Activated naive CD4-positive, alpha-beta T cell treated with anti-CD3 and anti-CD28 coated beads, Interleukin-2, amount 50 U/mL, for 24 hours (primary cell): ENCODE measurements at regions not wholly inside any gene's neighbourhood (a gene's known extent, or its start where the extent isn't known, plus 50 kb on each side); places are given as distances from the start of the nearest gene placed in this dataset.

Experiments used
- H3K27ac Mint-ChIP-seq: one replicate; pipeline ENCODE4 v1.8.0; 2021; ENCODE audit warnings: mild to moderate bottlenecking, mixed read lengths
- H3K27me3 Mint-ChIP-seq: one replicate; pipeline ENCODE4 v1.8.0; 2021; ENCODE audit warnings: mixed read lengths
- H3K36me3 Mint-ChIP-seq: one replicate; pipeline ENCODE4 v1.8.0; 2021; ENCODE audit warnings: mixed read lengths
- H3K4me1 Mint-ChIP-seq: one replicate; pipeline ENCODE4 v1.8.0; 2021; ENCODE audit warnings: mixed read lengths
- H3K4me3 Mint-ChIP-seq: one replicate; pipeline ENCODE4 v1.8.0; 2021; ENCODE audit warnings: mild to moderate bottlenecking, mixed read lengths
- H3K9me3 Mint-ChIP-seq: one replicate; pipeline ENCODE4 v1.8.0; 2021; ENCODE audit warnings: mixed read lengths

DNA sequence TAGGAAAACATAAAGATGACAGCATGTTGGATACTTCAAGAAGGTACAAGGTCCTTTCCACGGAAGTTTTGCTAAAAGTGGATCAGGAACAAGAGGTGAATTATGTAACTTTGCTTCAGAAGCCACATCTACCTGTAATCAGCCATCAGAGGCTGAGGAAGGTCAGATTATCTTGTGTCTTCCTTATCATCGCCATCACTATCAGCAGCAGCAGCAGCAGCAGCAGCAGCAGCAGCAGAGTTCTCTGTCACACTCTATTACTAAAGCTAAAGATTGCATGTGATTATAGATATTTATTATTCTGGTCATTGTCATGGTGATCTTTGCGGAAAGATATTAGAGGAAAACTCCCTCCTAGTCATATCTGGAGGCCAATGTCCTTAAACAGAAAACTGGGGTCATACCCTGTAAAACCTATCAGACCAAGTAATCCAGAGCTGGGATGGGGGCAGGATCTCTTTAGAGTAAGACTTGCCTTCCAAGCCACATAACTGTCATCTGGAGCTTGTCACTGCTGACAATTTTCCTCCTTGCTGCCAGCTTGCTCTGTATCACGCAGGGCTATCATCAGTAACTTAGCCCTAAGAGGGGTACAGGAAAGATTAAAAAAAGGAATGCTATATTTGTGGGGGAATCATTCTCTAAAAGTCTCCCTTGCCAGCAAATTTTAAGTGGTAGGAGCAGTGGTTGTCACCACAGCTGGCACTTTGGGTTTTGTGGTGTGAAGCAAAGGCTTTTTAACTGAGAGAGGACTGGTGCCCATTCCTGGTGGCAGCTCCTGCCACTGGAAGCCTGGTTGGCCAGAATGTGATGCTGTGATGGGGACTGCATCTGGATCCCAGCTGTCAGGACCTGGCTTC, 130.9 kb upstream of the RASGRP1 start:
- Mint-ChIP-seq H3K9me3 (no peaks in the 10 kb centered on the region), H3K36me3 (no peaks in the 10 kb centered on the region), H3K27me3 (no peaks in the 10 kb centered on the region), H3K27ac (no peak overlapping the region), H3K4me3 (no peak overlapping the region), H3K4me1 (peaks cover 60% of the 10 kb centered on the region)

DNA sequence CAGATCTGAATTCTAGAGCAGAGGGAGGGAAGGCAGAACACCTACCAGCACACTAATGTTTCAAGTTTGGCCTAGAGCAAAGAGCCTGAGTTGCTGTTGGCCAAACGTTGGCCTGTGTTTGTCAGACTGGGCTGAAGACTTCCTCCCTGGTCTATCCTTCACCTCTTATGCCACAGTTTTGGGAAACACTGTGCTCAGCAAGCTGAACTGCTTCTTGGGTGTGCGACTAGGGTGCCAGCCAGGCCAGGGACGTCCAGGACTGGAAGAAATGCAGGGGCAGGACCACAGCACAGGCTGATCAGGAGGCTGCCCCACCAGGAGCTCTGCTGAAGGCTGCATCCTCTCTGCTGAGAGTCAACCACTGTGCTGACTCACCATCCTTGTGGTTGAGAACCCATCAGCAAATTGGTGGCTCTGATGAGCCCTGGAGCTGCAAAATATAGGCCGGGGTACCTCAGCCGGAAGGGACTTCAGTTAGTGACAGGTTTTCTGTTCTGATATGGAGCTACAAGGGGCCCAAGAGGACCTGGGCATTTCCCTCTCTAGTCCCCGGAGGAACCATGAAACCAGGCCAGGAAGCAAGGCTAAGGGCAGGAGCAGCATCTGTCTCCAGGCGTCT, 131.6 kb upstream of the RASGRP1 start:
- peak overlapping the region; percentile 4 for H3K27ac Mint-ChIP-seq
- no peaks in the 10 kb centered on the region for H3K36me3 Mint-ChIP-seq
- H3K9me3 Mint-ChIP-seq = no peaks in the 10 kb centered on the region
- peaks cover 53% of the 10 kb centered on the region for H3K4me1 Mint-ChIP-seq
- H3K27me3 Mint-ChIP-seq = no peaks in the 10 kb centered on the region
- no peak overlapping the region for H3K4me3 Mint-ChIP-seq

DNA sequence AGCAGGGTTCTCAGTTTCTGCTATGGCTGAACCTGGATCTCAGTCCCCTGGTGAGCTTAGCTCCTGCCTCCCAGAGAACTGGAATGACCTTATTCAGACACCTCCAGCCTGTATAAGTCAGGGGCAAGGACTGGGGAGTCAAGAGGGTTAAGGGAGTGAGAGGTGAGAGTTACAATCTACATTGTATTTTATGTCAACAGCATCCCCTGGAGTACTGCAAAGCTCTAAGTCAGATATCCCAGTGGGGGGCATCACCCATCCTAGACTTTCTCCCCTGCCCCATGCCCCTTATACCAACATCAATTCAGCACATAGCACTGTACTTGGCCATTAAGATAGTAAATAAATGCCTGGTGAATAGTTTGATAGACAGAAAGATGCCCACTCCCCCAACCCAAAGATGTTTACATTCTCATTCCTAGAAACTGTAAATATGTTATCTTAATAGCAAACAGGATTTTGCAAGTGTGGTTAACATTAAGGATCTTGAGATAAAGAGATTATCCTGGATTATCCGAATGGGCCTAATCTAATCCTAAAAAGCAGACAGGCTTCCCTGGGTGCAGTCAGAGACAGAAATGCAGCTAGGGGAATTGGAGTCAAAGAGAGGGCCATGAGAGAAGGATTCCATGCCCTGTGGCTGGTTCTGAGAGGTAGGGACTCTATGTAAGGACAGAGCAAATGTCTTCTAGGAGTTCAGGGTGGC, 132.3 kb upstream of the RASGRP1 start:
- no peaks in the 10 kb centered on the region for H3K9me3 Mint-ChIP-seq
- no peak overlapping the region for H3K27ac Mint-ChIP-seq
- no peaks in the 10 kb centered on the region for H3K36me3 Mint-ChIP-seq
- peaks cover 49% of the 10 kb centered on the region for H3K4me1 Mint-ChIP-seq
- no peaks in the 10 kb centered on the region for H3K27me3 Mint-ChIP-seq
- no peak overlapping the region for H3K4me3 Mint-ChIP-seq

DNA sequence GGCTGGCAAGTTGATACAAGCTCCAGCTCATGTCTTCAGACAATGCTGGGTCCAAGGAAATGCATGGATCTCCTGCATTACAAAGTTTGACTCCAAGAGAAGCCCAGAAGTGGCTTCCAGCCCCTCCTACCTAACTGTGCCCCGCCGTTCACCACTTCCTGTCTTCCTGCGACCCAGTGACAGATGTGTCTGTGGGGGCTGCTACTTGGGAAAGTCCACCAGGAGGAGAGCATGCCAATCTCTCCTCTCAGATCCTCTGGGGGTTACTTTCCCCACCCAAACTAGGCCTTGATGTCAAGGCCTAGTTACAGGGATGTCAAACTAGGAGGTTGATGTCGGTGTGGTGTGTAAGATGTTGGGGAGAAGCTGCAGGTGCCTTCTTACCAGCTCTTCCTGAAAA, 133.6 kb upstream of the RASGRP1 start:
- Mint-ChIP-seq H3K9me3 (no peaks in the 10 kb centered on the region), H3K27me3 (no peaks in the 10 kb centered on the region), H3K4me1 (peaks cover 45% of the 10 kb centered on the region), H3K27ac (peak overlapping the region; percentile 56), H3K4me3 (no peak overlapping the region), H3K36me3 (no peaks in the 10 kb centered on the region)

DNA sequence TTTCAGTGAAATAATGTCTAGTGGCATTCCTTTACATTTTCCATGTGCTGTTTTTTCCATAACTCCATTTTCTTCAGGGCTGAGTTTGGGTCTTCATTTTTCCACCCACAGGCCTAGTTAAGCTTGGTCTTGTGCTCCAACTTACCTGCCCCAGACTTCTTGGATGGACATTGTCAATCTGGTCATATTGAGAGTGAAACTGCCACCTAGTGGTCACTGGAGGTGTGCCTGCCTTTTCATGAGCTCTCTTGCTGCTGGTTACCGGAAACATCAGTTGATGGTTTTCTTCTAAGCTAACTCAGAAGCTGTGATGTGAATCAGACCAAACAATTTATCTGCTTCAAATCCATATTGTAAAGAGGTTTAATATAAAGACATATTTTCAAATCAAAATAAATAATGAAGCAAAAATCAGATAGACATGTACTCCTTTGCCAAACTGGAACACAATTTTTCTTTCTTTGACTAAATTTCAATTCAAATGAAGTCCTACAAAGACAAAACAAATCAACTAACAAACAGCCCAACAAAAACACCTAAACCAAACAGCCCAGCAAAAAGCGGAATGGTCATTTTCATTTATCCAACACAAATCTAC, 135.1 kb upstream of the RASGRP1 start:
- H3K4me1 Mint-ChIP-seq = peaks cover 45% of the 10 kb centered on the region
- peak overlapping the region; percentile 38 for H3K27ac Mint-ChIP-seq
- H3K9me3 Mint-ChIP-seq = no peaks in the 10 kb centered on the region
- H3K36me3 Mint-ChIP-seq = no peaks in the 10 kb centered on the region
- H3K4me3 Mint-ChIP-seq = no peak overlapping the region
- H3K27me3 Mint-ChIP-seq = no peaks in the 10 kb centered on the region

DNA sequence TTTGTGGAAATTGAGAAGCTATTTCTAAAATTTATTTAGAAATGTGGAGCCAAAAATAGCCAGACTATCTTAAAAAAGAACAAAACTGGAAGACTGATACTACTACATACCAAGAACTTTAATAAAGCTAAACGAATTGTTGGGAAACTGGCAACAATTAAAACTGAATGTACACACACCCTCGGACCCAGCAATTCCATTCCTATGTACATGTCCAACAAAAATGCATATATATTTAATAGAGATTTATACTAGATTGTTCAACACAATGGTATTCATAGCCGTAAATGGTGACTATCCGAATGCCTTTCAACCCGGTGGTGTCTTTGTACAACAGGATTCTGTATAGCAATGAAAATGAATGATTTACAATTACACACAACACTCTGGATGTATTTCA, 136.5 kb upstream of the RASGRP1 start:
- Mint-ChIP-seq H3K9me3 (no peaks in the 10 kb centered on the region), H3K27ac (no peak overlapping the region), H3K4me3 (no peak overlapping the region), H3K27me3 (no peaks in the 10 kb centered on the region), H3K36me3 (no peaks in the 10 kb centered on the region), H3K4me1 (peaks cover 38% of the 10 kb centered on the region)

DNA sequence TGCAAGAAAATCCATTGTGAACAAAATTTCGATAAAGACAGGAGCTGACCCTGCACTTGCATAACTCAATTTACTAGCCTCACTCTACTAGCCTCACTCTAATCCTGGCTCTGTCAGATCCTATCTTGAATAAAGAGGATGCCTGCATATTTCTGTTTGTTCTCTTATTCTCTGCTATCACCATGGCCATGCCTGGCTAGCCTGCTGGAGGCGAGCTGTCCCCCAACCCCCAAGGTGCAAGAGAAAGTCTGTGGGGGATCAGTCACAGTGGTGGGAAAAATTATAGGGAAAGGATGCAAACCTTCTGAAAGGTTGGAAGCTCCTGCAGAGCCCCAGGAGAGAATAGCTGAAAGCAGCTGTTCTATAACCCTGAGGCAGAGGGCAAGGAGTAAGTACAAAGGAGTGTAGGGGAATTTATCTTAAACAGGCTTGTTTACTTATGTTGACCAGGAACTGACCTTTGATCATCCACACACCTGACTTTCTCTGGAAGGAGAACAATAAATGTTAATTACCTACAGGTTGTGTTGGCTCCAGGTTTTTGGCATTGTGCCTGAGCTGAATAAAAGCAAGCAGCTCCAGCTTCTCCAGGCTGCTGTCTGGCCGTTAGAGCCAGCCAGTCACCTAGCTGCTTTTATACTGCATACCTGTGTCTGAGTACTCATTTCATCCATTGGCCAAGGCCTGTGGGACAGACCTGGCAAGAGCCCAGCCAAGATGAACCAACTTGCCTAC, 137.7 kb upstream of the RASGRP1 start:
- no peaks in the 10 kb centered on the region for H3K27me3 Mint-ChIP-seq
- H3K4me3 Mint-ChIP-seq = no peak overlapping the region
- H3K4me1 Mint-ChIP-seq = peaks cover 26% of the 10 kb centered on the region
- no peaks in the 10 kb centered on the region for H3K36me3 Mint-ChIP-seq
- H3K9me3 Mint-ChIP-seq = no peaks in the 10 kb centered on the region
- no peak overlapping the region for H3K27ac Mint-ChIP-seq

DNA sequence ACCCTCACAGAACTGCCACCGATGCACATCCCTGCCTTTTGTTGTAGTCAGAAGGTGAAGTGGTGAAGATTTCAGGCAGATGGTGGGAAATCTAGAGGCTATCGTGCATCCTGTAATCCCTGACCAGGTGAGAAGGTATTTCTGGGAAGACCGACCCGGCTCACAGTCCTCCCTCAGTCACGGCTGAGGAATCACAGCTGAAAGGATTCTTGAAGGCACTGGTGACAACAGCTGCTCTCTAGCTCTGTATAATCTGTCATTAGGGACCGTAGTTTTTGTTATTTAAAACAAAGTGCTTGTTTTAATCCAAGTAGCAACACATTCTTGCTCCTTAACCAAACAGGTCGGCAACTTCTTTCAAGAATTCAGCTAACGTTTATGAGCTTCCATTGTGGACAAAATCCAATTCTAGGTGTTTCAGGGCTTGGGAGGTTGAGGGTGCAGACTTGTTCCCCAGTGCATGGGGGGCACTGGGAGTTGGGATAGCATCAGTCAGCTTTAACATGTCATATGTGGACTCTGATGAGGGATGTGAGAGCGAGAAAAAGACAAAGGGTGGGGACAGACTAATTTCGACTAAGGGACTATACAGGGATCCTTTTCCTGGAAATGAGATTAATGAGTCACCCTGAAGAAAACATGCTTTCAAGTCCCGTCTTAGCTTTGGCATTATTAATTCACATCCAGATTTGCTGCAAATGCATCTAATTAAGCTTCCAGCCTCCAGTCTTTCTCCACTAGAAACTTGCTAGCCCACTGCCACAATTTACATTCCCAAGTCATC, 141.0 kb upstream of the RASGRP1 start:
- Mint-ChIP-seq H3K4me1 (no peaks in the 10 kb centered on the region), H3K27ac (no peak overlapping the region), H3K4me3 (no peak overlapping the region), H3K27me3 (no peaks in the 10 kb centered on the region), H3K9me3 (no peaks in the 10 kb centered on the region), H3K36me3 (no peaks in the 10 kb centered on the region)

DNA sequence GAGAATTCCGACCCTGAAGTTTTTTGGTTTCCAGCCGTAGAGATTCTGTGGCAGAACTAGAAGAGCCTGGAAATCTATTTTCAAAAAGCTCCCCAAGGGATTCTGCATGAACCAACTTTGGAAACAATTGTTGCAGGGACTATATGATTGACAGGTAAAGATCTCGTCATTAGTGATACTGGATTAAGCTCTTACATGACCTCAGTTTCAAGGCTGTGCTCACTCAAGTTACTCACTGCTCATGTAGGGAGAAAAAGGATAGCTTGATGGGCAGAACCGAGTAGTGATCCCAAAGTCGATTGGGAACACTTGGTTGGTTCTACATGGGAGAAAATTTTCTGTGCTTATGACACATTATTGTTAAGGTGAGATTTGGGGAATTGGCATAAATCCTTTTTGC, 142.3 kb upstream of the RASGRP1 start:
- no peaks in the 10 kb centered on the region for H3K4me1 Mint-ChIP-seq
- H3K27me3 Mint-ChIP-seq = no peaks in the 10 kb centered on the region
- H3K4me3 Mint-ChIP-seq = no peak overlapping the region
- H3K27ac Mint-ChIP-seq = no peak overlapping the region
- H3K9me3 Mint-ChIP-seq = no peaks in the 10 kb centered on the region
- H3K36me3 Mint-ChIP-seq = no peaks in the 10 kb centered on the region

DNA sequence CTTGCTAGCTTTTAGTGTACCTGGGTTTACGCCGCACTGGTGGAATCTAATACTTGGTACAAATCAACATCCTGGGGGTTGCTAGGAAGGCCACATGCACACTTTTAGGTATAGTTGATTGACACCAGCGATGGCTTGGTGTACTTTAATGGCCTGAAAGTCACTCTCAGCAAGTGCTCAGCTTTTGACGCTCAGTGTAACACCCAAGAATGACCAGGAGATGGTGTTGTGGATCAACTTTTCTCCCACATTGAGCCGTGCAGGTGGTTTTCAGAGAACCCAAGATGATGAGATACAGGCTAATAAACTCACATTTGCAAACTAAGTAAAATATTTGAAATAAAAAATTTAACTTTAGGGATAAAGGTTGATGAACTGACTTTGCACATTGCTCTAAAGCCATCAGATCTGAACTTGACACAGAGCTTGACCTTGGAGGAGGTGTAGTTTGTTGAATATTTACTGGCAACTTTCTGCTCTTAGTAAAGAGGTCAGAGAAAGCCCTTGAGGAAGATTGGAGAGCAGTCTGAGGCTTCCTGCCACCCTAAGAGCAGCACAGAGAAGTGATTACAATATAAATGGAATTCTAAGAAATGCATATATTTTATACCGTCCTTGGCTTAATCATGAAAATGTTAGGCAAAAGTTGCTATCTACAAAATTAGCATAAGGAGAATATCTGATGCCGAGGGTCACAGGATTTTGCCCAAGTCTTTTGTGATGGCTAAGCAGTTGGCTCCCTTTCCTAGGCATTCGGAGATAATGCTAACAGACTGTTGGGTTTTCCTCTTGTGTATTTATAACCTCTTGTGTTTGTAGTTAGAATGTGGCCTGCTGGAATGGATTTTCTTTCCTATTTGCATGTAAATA, 143.4 kb upstream of the RASGRP1 start:
- no peaks in the 10 kb centered on the region for H3K4me1 Mint-ChIP-seq
- no peaks in the 10 kb centered on the region for H3K9me3 Mint-ChIP-seq
- no peaks in the 10 kb centered on the region for H3K27me3 Mint-ChIP-seq
- H3K4me3 Mint-ChIP-seq = no peak overlapping the region
- H3K36me3 Mint-ChIP-seq = no peaks in the 10 kb centered on the region
- no peak overlapping the region for H3K27ac Mint-ChIP-seq

DNA sequence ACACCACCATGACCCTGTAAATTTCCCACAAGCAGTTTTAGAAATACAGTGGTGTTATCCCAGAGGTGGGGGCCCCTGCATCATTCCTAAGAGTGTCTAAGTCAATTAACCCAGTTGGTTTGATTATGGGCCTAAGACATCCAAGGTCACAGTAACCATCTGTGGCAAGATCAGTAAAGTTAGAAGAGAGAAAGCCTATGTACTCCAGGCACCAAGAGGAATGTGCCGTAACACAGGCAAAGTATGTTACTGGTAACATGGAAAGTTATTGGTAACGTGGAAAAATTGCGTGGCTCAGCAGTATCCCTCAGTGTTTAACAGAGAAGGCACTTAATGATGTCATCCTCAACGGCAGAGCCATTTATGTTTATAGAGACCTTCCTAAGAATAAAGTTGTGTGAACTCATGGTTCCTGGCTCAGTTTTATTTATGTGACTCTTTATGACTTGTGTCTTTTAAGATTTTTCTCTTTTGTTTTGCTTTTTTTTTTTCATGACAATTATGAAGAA, 144.1 kb upstream of the RASGRP1 start:
- no peak overlapping the region for H3K4me3 Mint-ChIP-seq
- H3K27me3 Mint-ChIP-seq = no peaks in the 10 kb centered on the region
- no peaks in the 10 kb centered on the region for H3K9me3 Mint-ChIP-seq
- H3K36me3 Mint-ChIP-seq = no peaks in the 10 kb centered on the region
- H3K27ac Mint-ChIP-seq = no peak overlapping the region
- H3K4me1 Mint-ChIP-seq = no peaks in the 10 kb centered on the region

DNA sequence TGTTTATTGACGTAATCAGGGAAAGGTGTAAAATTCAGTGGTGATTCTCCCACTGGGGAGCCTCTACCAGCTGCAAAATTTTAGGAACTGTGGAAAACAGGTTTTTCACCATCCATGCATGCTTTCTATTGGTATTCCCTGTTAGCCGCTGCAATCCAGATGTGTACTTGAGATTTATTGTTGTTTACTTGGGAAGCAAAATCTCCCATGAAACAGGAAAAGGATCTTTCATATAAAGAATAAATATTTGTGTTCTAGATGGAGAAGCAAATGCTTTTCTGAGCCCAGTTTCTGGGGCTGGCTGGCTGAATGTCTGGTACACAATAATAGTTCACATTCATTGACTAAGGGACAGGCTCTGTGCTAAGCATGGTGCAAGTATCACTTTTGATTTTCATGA, 144.6 kb upstream of the RASGRP1 start:
- Mint-ChIP-seq H3K4me1 (no peaks in the 10 kb centered on the region), H3K36me3 (no peaks in the 10 kb centered on the region), H3K27ac (no peak overlapping the region), H3K27me3 (peaks cover under 1% of the 10 kb centered on the region), H3K4me3 (no peak overlapping the region), H3K9me3 (no peaks in the 10 kb centered on the region)

DNA sequence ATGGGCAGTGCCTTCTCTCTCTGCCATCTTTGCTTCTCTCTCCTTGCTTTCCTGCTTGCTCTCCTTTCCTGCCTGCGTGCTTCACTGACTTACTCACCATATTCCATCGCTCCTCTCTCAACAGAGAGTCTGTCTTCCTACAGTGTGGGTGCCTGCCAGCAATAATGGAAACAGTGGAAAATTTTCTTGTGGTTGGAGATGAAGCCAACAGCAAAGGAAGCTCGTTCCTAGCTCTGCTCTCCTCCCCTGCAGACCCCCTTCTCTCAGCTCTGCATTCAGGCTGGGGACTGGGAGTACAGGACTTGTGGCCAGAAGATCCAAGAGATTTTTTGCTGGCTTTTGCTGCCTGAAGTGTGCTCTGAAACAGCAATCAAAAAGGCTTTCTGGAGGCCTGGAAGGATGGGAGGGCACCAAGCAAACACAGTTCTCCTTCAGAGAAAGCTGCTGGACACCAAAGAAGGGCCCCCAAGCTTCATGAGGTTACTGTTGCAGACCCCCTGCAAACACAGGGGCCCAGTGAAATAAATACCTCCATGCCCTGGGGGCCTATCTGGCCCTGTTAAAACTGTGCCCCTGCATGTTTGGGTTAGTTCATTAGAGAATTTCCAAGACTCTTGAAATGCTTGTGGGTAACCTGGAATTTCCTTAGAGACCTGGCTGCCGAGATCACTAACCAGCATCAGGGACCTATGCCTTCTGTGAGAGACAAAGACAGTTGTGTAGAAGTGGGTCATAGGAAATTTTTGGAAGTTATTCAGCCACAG, 149.9 kb upstream of the RASGRP1 start:
- Mint-ChIP-seq H3K4me1 (no peaks in the 10 kb centered on the region), H3K9me3 (no peaks in the 10 kb centered on the region), H3K4me3 (no peak overlapping the region), H3K27ac (no peak overlapping the region), H3K36me3 (no peaks in the 10 kb centered on the region), H3K27me3 (peaks cover 1% of the 10 kb centered on the region)
